ENCODE measurements at regions not wholly inside any gene's neighbourhood (a gene's known extent, or its start where the extent isn't known, plus 50 kb on each side); places are given as distances from the start of the nearest gene placed in this dataset.

GRCh38 chr5:74288038-74288437 lies 352.5 kb downstream of the ENC1 start:
- ATAC-seq (no peak), DNase-seq (no peak)
- Histone ChIP-seq H3K4me3 (no peak overlapping the region), H3K4me1 (ENCODE audit: low read depth) (no peaks in the 10 kb centered on the region), H3K36me3 (ENCODE audit: low read depth) (no peaks in the 10 kb centered on the region), H3K9me3 (no peaks in the 10 kb centered on the region)
- intact Hi-C loops (cut with DNase I, micrococcal nuclease) = no loop called here
- no peak for TF ChIP-seq CTCF (IDR thresholded peaks at IDR 0.05)

- intact Hi-C loops (cut with DNase I, micrococcal nuclease) = no loop called here
- ATAC-seq = no peak
- H3K4me3 ChIP-seq = no peak overlapping the region
These were observed 353.5 kb downstream of the ENC1 start for GRCh38 chr5:74286734-74287695.

GRCh38 chr5:74285675-74286280 lies 354.8 kb downstream of the ENC1 start:
- H3K9me3 ChIP-seq = no peaks in the 10 kb centered on the region
- no peak for DNase-seq
- no peak for ATAC-seq
- no peaks in the 10 kb centered on the region for H3K4me1 ChIP-seq (ENCODE audit: low read depth)
- no peak for TF ChIP-seq CTCF (IDR thresholded peaks at IDR 0.05)
- H3K36me3 ChIP-seq (ENCODE audit: low read depth) = no peaks in the 10 kb centered on the region
- intact Hi-C loops (cut with DNase I, micrococcal nuclease) = no loop called here
- no peak overlapping the region for H3K4me3 ChIP-seq

More at GRCh38 chr5:74286734-74287695, 353.5 kb downstream of the ENC1 start:
- Histone ChIP-seq H3K36me3 (ENCODE audit: low read depth) (no peaks in the 10 kb centered on the region), H3K4me1 (ENCODE audit: low read depth) (no peaks in the 10 kb centered on the region), H3K9me3 (no peaks in the 10 kb centered on the region)
- no peak for DNase-seq
- TF ChIP-seq CTCF (IDR thresholded peaks at IDR 0.05) = no peak

GRCh38 chr5:74282490-74282889 lies 358.0 kb downstream of the ENC1 start:
- Histone ChIP-seq H3K4me1 (ENCODE audit: low read depth) (no peaks in the 10 kb centered on the region), H3K9me3 (no peaks in the 10 kb centered on the region), H3K36me3 (ENCODE audit: low read depth) (no peaks in the 10 kb centered on the region), H3K4me3 (no peak overlapping the region)
- intact Hi-C loops (cut with DNase I, micrococcal nuclease) = no loop called here
- ATAC-seq (no peak), DNase-seq (no peak)
- no peak for TF ChIP-seq CTCF (IDR thresholded peaks at IDR 0.05)

GRCh38 chr5:74281166-74281565 lies 359.4 kb downstream of the ENC1 start:
- TF ChIP-seq CTCF (IDR thresholded peaks at IDR 0.05) = no peak
- H3K36me3 ChIP-seq (ENCODE audit: low read depth) = no peaks in the 10 kb centered on the region
- H3K4me3 ChIP-seq = no peak overlapping the region
- no peaks in the 10 kb centered on the region for H3K4me1 ChIP-seq (ENCODE audit: low read depth)
- intact Hi-C loops (cut with DNase I, micrococcal nuclease) = no loop called here
- no peak for DNase-seq
- ATAC-seq = no peak
- H3K9me3 ChIP-seq = no peaks in the 10 kb centered on the region
